HEK293T (cell line): ENCODE measurements at regions not wholly inside any gene's neighbourhood (a gene's known extent, or its start where the extent isn't known, plus 50 kb on each side); places are given as distances from the start of the nearest gene placed in this dataset.

Experiments used
- FOXM1 ChIP-seq: fragments of 450-650 bp; IDR thresholded peaks from 2 replicates; pipeline ENCODE4 v1.6.1; 2017; ENCODE audit warnings: mild to moderate bottlenecking, borderline replicate concordance
- NFRKB ChIP-seq: fragments of 450-650 bp; IDR thresholded peaks from 2 replicates; pipeline ENCODE4 v1.6.1; 2016; ENCODE audit warnings: mild to moderate bottlenecking, moderate library complexity
- SUZ12 ChIP-seq: fragments of 450-650 bp; IDR thresholded peaks from 2 replicates; pipeline ENCODE4 v1.6.1; 2016; ENCODE audit warnings: mild to moderate bottlenecking

DNA sequence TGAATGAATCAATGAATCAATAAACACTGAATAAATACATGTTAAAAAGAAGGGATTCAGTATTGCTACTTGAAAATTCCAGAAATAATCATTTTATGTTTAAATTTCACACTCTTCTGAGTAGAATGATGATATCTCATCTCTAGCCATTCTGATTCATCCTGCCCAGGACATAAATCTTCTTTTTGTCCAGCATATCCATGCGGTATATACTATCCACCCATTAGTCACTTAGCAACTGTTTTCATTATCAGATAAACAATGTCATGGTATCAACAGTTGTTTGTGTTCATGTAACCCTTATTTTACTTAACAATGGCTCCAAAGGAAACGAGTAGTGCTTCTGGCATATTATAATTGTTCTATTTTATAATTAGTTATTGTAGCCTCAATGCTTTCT, 432.4 kb upstream of the SMC2 start:
- TF ChIP-seq SUZ12 (no peak), FOXM1 (no peak), NFRKB (no peak)
